Ammon's horn (tissue), 1 donor: ENCODE measurements at regions not wholly inside any gene's neighbourhood (a gene's known extent, or its start where the extent isn't known, plus 50 kb on each side); places are given as distances from the start of the nearest gene placed in this dataset.

ENCODE experiments used
- DNase-seq: peaks from one replicate; pipeline ENCODE4 v3.0.0-alpha.2; 2016; ENCODE audit warnings: low spot score

- DNase-seq: no peak
Observed at GRCh38 chr5:92930057-92930456, 651.0 kb downstream of the NR2F1-AS1 start.

- peak; percentile 32 for DNase-seq
Observed at GRCh38 chr5:92927291-92927778, 653.7 kb downstream of the NR2F1-AS1 start.

GRCh38 chr5:92923885-92924284, 657.1 kb downstream of the NR2F1-AS1 start:
- DNase-seq: no peak

GRCh38 chr5:92922231-92922967, 658.6 kb downstream of the NR2F1-AS1 start:
- no peak for DNase-seq

GRCh38 chr5:92917044-92917443, 664.0 kb downstream of the NR2F1-AS1 start:
- no peak for DNase-seq

- peak; percentile 15 for DNase-seq
Observed at GRCh38 chr5:92916036-92916435, 665.0 kb downstream of the NR2F1-AS1 start.

GRCh38 chr5:92912283-92912682, 668.7 kb downstream of the NR2F1-AS1 start:
- DNase-seq: no peak

- no peak for DNase-seq
Observed at GRCh38 chr5:92911851-92912250, 669.2 kb downstream of the NR2F1-AS1 start.

GRCh38 chr5:92911293-92911692, 669.7 kb downstream of the NR2F1-AS1 start:
- DNase-seq: no peak

- no peak for DNase-seq
Observed at GRCh38 chr5:92909602-92909962, 671.4 kb downstream of the NR2F1-AS1 start.

- no peak for DNase-seq
Observed at GRCh38 chr5:92908952-92909601, 671.9 kb downstream of the NR2F1-AS1 start.

- DNase-seq: no peak
Observed at GRCh38 chr5:92907938-92908606, 672.9 kb downstream of the NR2F1-AS1 start.

GRCh38 chr5:92906798-92907376, 674.1 kb downstream of the NR2F1-AS1 start:
- no peak for DNase-seq

GRCh38 chr5:92904021-92904420, 677.0 kb downstream of the NR2F1-AS1 start:
- no peak for DNase-seq

- DNase-seq: no peak
Observed at GRCh38 chr5:92899611-92900010, 681.4 kb downstream of the NR2F1-AS1 start.

- no peak for DNase-seq
Observed at GRCh38 chr5:92896722-92897121, 684.3 kb downstream of the NR2F1-AS1 start.

GRCh38 chr5:92890841-92891244, 690.2 kb downstream of the NR2F1-AS1 start:
- no peak for DNase-seq

GRCh38 chr5:92889140-92889539, 691.9 kb downstream of the NR2F1-AS1 start:
- DNase-seq: no peak

GRCh38 chr5:92887254-92887653, 693.8 kb downstream of the NR2F1-AS1 start:
- no peak for DNase-seq

- no peak for DNase-seq
Observed at GRCh38 chr5:92886751-92887150, 694.3 kb downstream of the NR2F1-AS1 start.

- no peak for DNase-seq
Observed at GRCh38 chr5:92885950-92886349, 695.1 kb downstream of the NR2F1-AS1 start.

- DNase-seq: no peak
Observed at GRCh38 chr5:92884469-92884868, 696.5 kb downstream of the NR2F1-AS1 start.
